Frontal cortex (tissue), 3 donors: ENCODE measurements at regions not wholly inside any gene's neighbourhood (a gene's known extent, or its start where the extent isn't known, plus 50 kb on each side); places are given as distances from the start of the nearest gene placed in this dataset.
A peak's percentile ranks its signal among the peaks of the same experiment; 100 is the strongest.

ENCODE experiments used
- DNase-seq, 2 donors: peaks; one replicate each; pipeline ENCODE4 v3.0.0; 2012; ENCODE audit warnings: low spot score in 2 of 2
- FAIRE-seq: peaks from 2 replicates; lab custom pipeline; 2012; peaks lifted over from hg19 to GRCh38; lab: Jason Lieb, UNC
- donor health status: control.
- donor health status: control.
- donor health status: control.

- FAIRE-seq, result no peak
- DNase-seq, result no peak
Observed at GRCh38 chr9:99282406-99282805, 60.3 kb downstream of the SEC61B start.

- FAIRE-seq, result no peak
- no peak for DNase-seq
Observed at GRCh38 chr9:99285965-99286364, 63.9 kb downstream of the SEC61B start.

GRCh38 chr9:99286536-99286935 is 64.5 kb downstream of the SEC61B start:
- DNase-seq (no peak), FAIRE-seq (no peak)

- FAIRE-seq (no peak), DNase-seq (no peak)
Observed at GRCh38 chr9:99287641-99288040, 65.6 kb downstream of the SEC61B start.

- DNase-seq (no peak), FAIRE-seq (no peak)
Observed at GRCh38 chr9:99288830-99289229, 66.7 kb downstream of the SEC61B start.

GRCh38 chr9:99294850-99295461 is 72.9 kb downstream of the SEC61B start:
- FAIRE-seq (no peak), DNase-seq (no peak)

DNA sequence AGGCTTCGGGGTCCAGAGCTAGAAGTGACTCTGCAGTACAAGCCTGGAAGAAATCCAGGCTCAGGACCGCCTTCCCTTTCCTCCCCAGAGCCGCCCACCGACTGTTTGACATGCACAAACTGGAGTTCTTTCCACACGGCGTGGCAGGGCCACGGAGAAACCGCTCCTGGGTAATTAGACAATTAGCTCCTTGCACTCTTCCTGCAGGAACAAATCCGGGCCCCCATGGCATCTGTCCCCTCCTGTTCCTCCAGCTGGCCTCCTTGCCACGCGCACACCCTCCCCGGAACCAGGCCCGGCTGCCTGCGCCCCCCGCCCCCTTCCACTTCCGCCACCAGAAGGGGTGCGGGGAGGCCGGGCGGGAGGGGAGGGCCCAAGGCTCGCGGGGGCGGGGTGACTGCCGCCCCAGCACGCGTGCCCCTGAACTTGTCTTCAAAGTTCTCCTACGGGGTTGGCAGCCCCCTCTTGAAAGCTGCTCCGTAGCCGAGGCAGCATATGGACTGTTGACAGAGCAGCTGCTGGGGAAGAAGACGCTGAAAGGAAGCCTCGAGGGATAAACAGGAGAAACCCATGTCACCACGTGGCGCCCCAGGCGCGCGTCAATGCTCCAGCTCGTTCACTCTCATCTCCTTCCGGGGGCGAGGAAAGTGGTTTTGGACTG is 74.3 kb downstream of the SEC61B start:
- no peak for FAIRE-seq
- DNase-seq, result no peak

DNA sequence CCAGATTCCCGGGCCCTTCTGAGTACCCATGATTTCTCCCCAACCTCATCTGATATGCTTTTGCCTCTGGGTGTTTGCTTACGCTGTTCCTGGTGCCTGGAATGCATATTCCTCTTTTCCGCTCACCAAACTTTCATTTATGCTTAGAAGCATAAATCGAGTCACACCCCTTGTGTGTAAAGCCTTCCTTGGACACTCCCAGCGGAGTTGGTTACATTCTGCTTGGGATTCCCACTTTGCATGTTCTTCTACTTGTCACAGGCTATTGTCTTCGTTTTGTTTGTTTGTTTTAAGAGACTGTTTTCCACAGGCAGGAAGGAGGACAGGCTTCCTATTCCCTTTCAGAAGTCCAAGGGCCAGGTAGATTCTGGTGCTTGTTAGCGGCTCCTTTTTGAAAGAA is 76.5 kb downstream of the SEC61B start:
- no peak for DNase-seq

DNA sequence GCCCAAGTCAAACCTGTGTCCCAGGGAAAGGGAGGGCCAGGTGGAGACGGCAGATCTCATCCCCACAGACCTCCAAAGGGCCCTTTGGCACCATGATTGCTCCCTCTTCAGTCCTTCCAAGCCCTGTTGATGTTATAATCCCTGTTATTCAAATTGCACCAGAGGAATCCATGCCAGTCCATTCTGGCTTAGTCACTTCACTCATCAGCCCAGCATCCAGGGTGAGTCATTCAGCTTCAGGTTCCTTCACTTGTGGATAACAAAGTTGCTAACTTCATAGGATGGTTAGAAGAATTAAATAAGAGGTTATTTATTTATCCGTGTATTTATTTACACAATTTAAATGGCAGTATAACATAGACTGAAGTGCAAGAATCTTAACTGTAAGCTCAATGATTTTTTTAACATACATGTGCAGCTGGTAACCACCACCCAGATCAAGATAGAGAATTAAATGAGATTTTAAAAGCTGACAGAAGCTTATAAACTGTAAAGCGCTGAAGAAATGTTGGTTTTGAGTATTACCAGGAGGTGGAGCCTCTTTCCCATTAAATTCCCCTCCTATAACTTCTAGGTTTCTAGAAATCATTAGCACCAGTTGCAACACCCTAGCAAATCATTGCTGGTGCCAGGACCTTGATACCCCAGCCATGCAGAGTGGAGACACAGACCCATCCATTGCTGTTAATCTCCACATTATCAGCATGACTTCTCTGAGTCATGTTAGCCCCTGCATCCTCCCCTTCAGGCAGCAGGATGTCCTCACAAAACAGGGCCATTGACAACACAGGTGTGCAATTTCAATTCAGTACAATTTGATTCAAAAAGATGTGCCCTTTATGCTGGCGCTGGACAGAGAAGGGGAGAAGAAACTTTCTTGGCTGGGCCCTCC is 77.4 kb downstream of the SEC61B start:
- FAIRE-seq, result no peak
- peak in 1 of 2 donors; percentile 28 for DNase-seq

More for the DNA sequence above, 76.5 kb downstream of the SEC61B start:
- FAIRE-seq, result no peak

GRCh38 chr9:99300103-99300439 is 78.0 kb downstream of the SEC61B start:
- DNase-seq (no peak), FAIRE-seq (no peak)

GRCh38 chr9:99300603-99301002 is 78.5 kb downstream of the SEC61B start:
- DNase-seq (no peak), FAIRE-seq (no peak)

DNA sequence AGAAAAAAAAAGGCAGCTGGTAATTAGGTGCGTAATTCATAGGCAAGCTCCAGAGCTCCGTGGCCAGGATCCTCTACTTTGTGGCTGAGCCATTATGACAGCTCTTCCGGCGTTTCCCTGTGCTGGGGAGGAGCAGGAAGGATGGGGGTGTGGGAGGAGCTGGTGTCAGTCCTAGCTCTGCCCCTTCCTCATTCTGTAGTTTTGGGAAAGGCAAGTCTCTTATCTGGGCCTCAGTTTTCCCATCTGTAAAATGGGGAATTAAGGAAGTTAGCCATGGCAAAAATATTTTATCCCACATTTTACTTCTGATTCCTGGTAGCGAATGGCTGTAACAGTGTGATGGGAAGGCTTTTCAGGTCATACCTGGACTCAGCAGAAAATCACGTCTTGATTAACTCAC is 81.1 kb downstream of the SEC61B start:
- FAIRE-seq (no peak), DNase-seq (no peak)

DNA sequence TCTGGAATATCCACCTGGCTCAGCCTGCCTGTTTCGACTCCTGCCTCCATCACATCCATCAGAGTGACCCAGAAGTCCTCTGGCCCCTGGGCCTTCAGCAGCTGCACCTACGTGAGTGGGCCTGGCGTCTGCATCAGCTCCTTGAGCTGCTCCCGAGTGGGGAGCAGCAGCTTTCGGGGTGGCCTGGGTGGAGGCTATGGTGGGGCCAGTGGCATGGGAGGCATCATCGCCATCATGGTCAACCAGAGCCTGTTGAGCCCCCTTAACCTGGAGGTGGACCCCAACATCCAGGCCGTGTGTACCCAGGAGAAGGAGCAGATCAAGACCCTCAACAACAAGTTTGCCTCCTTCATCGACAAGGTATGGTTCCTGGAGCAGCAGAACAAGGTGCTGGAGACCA is 83.0 kb downstream of the SEC61B start:
- DNase-seq (no peak), FAIRE-seq (no peak)

GRCh38 chr9:99305820-99306811 is 84.0 kb downstream of the SEC61B start:
- FAIRE-seq (no peak), DNase-seq (no peak)

GRCh38 chr9:99307851-99308250 is 85.8 kb downstream of the SEC61B start:
- no peak for DNase-seq
- FAIRE-seq, result no peak

- FAIRE-seq (no peak), DNase-seq (no peak)
Observed at GRCh38 chr9:99309141-99309939, 87.3 kb downstream of the SEC61B start.

DNA sequence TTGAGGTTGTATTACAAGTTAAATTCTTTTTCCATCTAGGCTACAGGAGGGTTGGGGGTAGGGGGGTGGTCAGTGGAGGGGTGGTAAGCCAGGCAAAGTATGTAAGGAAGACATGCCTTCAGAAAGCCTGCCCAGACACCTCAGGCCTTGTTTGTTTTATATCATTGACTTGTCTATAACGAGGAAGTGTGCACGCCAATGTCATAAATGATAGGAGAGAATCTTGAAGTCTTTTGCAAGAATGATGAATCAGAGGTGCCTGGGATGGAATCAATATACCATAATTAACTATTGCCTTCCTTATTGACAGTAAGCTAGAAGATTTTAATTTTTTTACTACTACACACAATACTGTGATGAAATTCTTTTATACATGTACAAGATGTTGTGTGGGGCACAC is 90.7 kb downstream of the SEC61B start:
- DNase-seq (no peak), FAIRE-seq (no peak)

DNA sequence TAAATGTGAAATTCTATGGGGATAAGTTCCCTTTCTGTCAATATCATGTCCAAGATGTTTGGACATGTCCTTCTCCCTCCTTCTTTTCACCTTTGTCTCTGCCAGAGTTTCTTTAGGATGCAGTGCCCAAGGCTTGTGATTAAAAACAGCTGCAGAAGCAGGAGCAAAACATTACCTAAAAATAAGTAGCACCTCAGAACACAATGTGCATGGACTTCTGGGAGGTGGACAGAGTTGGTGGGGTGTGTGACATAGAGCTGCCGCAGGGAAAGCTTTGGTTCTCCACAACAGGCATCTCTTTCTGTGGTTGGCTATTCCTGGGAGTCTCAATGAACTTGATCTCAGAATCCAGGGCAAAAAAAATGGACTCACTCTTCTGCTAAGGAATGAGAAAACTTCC is 97.0 kb downstream of the SEC61B start:
- FAIRE-seq, result no peak

DNA sequence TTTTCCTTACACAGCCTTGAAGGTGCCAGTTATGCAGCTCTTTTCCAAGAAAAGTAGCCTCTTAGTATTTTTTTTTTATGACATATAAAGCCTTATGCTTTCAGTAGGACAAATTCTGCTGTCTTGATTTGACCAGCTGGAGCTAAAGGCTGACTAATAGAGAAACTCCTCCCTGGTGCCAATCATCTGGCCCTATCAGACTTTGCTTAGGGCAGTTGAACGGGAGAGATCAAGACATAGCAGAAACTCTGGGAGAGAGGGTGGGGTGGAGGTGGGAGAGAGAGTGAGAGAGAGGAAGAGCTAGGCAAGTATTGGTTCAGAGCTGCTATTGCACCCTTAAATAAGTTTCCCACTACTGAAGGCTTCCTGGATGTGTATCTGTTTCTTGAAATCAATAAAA is 100.2 kb downstream of the SEC61B start:
- DNase-seq (no peak), FAIRE-seq (no peak)

More for the DNA sequence above, 97.0 kb downstream of the SEC61B start:
- no peak for DNase-seq
